GM13976 (cell line): ENCODE measurements at regions not wholly inside any gene's neighbourhood (a gene's known extent, or its start where the extent isn't known, plus 50 kb on each side); places are given as distances from the start of the nearest gene placed in this dataset.

Experiments used
- DNase-seq: peaks from one replicate; pipeline ENCODE4 v3.0.0; 2012; ENCODE audit warnings: low spot score
- CTCF ChIP-seq: IDR thresholded peaks from 2 replicates; pipeline ENCODE4 v1.5.1; 2012; ENCODE audit warnings: borderline replicate concordance, mild to moderate bottlenecking; ENCODE audit not compliant: insufficient read depth; ENCODE audit errors: extremely low read depth, missing control alignments, control extremely low read depth
- in situ Hi-C: fragments of 300-500 bp; cut with MboI; formaldehyde crosslinking; loops from one replicate; pipeline ENCODE4 v1.12.0; 2022; ENCODE audit warnings: low sequenced_read_pairs, mixed read lengths, inconsistent platforms; ENCODE audit not compliant: unreplicated experiment

GRCh38 chr3:14590569-14590968 is 50.4 kb upstream of the GRIP2 start:
- in situ Hi-C loops: no loop called here
- DNase-seq: no peak
- no peak for TF ChIP-seq CTCF

GRCh38 chr3:14592390-14592789 is 52.2 kb upstream of the GRIP2 start:
- TF ChIP-seq CTCF: no peak
- in situ Hi-C loops: no loop called here

GRCh38 chr3:14592836-14593235 is 52.7 kb upstream of the GRIP2 start:
- DNase-seq: no peak
- no peak for TF ChIP-seq CTCF
- in situ Hi-C loops: no loop called here

More at GRCh38 chr3:14592390-14592789, 52.2 kb upstream of the GRIP2 start:
- no peak for DNase-seq

- in situ Hi-C loops: no loop called here
- DNase-seq: no peak
- no peak for TF ChIP-seq CTCF
Observed at GRCh38 chr3:14594234-14594633, 54.1 kb upstream of the GRIP2 start.

GRCh38 chr3:14595561-14595960 is 55.4 kb upstream of the GRIP2 start:
- no peak for TF ChIP-seq CTCF
- DNase-seq: no peak
- in situ Hi-C loops: no loop called here

GRCh38 chr3:14597266-14597665 is 54.3 kb upstream of the CCDC174 start:
- no peak for DNase-seq
- in situ Hi-C loops: no loop called here

More at GRCh38 chr3:14597266-14597665, 54.3 kb upstream of the CCDC174 start:
- no peak for TF ChIP-seq CTCF
